HG02884 (cell line): ENCODE measurements at regions not wholly inside any gene's neighbourhood (a gene's known extent, or its start where the extent isn't known, plus 50 kb on each side); places are given as distances from the start of the nearest gene placed in this dataset.
"Not testable (repeated sequence)": the region's sequence is repeated elsewhere in the genome, so short reads cannot be mapped to it uniquely, and the experiment has no call there.

ENCODE experiments used
- ATAC-seq: cut with Tn5 transposase; IDR thresholded peaks from one replicate; pipeline ENCODE4 v1.9.1; 2021; ENCODE audit warnings: mild to moderate bottlenecking, moderate library complexity; ENCODE audit not compliant: unreplicated experiment

GRCh38 chr16:13793841-13794409 lies 126.0 kb upstream of the ERCC4 start:
- ATAC-seq, result no peak

DNA sequence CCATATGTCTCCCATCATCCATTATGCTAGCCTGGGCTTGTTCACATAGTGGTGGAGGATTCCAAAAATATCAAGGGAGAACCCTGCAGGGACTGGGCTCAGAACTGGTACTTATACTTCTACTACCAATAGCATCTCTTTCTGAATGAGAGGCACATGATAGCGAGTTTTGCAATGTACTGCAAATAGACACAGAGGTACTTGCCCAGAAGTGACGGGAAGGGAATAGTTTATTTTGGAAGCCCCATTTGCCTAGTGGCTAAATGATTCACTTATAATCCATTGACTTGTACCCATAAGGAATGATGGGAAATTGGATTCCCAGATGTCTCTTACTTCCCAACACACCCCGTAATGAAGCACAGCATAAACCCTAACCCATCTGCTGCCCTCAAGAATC lies 124.8 kb upstream of the ERCC4 start:
- no peak for ATAC-seq

DNA sequence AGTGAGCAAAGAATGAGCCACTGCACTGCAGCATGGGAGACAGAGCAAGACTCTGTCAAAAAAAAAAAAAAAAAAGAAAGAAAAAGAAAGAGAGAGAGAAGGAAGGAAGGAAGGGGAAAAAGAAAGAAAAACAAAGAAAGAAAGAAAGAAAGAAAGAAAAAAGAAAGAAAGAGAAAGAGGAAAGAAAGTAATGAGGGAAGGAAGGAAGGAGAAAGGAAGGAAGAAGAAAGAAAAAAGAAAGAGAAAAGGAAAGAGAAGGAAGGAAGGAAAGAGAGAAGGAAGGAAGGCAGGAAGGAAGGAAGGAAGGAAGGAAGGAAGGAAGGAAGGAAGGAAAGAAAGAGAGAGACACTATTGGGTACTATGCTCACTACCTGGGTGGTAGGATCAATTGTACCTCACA lies 122.2 kb upstream of the ERCC4 start:
- no peak for ATAC-seq

GRCh38 chr16:13798211-13798610 lies 121.7 kb upstream of the ERCC4 start:
- ATAC-seq, result no peak

GRCh38 chr16:13803974-13804373 lies 116.0 kb upstream of the ERCC4 start:
- no peak for ATAC-seq

GRCh38 chr16:13805951-13806350 lies 114.0 kb upstream of the ERCC4 start:
- no peak for ATAC-seq

DNA sequence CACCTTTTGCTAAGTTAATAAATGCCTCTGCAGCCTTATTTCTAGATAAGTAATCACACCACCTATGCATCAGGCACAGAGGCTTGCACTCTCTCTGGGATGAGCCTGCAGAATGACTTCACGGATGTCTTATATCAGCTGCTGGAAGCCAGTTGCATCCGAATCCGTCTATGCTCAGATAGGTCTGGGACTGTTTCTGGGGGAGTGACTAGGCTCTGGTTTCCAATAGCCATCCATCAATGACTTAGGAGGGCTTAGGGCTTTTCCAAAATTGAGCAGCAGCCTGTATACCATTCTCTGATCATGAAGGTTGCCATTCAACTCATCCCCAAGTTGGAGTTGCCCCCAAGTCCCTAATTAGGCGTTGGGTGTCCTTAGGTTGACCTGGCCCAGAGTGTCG lies 113.3 kb upstream of the ERCC4 start:
- ATAC-seq, result no peak

DNA sequence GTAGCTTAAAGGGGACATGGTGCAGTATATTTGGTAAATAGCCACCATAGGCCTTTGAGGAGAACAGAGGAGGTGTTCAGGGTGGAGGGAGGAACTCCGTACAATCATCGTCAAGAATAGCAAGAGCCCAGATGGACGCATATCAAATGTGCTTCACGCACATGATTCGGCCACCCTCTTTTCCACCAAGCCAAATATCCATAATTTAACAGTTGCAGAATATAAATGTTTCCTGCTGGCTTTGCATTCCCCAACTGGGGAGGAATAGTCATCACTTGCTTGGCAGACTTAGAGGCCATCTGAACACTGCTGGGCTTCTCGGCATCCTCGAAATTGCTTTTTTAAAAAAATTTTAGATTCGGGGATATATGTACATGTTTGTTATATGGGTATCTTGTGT lies 111.9 kb upstream of the ERCC4 start:
- ATAC-seq, result no peak

DNA sequence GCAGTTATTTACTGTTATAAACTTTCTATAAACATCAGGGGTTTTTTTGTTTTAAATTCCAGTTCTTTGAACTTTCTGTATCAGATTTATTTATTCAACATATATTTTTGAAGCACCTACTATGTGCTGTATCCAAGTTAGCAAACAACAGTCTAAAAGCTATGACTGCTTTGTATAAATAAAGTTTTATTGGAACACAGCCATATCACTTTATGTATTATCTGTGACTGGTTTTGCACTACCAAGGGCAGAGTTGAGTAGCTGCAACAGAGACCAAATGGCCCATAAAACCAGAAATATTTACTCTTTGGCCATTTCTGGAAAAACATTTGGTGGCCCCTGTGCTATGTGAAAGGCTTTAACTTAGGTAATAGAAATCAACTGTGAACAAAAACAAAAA lies 110.2 kb upstream of the ERCC4 start:
- no peak for ATAC-seq

- ATAC-seq, result no peak
Measured at GRCh38 chr16:13811834-13812233, 108.1 kb upstream of the ERCC4 start.

- ATAC-seq, result no peak
Measured at GRCh38 chr16:13816701-13817100, 103.3 kb upstream of the ERCC4 start.

- ATAC-seq, result no peak
Measured at GRCh38 chr16:13823501-13823900, 96.5 kb upstream of the ERCC4 start.

GRCh38 chr16:13829697-13830299 lies 90.2 kb upstream of the ERCC4 start:
- ATAC-seq, result no peak

- no peak for ATAC-seq
Measured at GRCh38 chr16:13833515-13833914, 86.4 kb upstream of the ERCC4 start.

- ATAC-seq, result no peak
Measured at GRCh38 chr16:13835387-13835786, 84.6 kb upstream of the ERCC4 start.

GRCh38 chr16:13835935-13836730 lies 83.8 kb upstream of the ERCC4 start:
- ATAC-seq, result no peak

- ATAC-seq, result no peak
Measured at GRCh38 chr16:13838401-13839190, 81.4 kb upstream of the ERCC4 start.

DNA sequence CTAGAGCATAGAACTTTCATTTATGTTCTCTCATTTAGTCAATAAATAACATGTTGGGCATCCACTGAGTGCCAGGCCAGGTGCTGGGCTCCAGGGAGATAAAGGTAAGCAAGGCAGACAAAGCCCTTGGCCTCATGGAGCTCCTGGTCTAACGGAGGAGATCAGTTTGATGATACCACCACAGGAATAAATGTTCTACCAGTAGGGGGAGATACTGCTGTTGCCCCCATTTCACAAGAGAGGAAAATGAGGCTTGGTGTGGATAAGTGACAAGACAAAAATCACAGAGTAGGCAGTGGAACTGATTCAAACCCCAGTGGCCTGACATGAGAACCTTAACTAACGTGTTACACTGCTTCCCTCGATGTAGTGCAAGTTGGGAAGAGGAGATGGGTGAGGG lies 80.4 kb upstream of the ERCC4 start:
- ATAC-seq, result no peak

- ATAC-seq, result no peak
Measured at GRCh38 chr16:13845232-13845631, 74.7 kb upstream of the ERCC4 start.

- ATAC-seq, result no peak
Measured at GRCh38 chr16:13848795-13849194, 71.2 kb upstream of the ERCC4 start.

GRCh38 chr16:13850173-13850572 lies 69.8 kb upstream of the ERCC4 start:
- not testable (repeated sequence) for ATAC-seq

GRCh38 chr16:13852827-13853226 lies 67.1 kb upstream of the ERCC4 start:
- no peak for ATAC-seq
